ENCODE measurements at regions not wholly inside any gene's neighbourhood (a gene's known extent, or its start where the extent isn't known, plus 50 kb on each side); places are given as distances from the start of the nearest gene placed in this dataset.

GRCh38 chr5:62791059-62791458 lies 212.4 kb downstream of the LRRC70 start:
- TF ChIP-seq POLR2A (IDR thresholded peaks at IDR 0.05) (no peak), CTCF (IDR thresholded peaks at IDR 0.05) (no peak)
